Stimulated activated CD8-positive, alpha-beta memory T cell treated with anti-CD3 and anti-CD28 coated beads, Interleukin-15, amount 100 ng/mL, for 24 hours (primary cell): ENCODE measurements at regions not wholly inside any gene's neighbourhood (a gene's known extent, or its start where the extent isn't known, plus 50 kb on each side); places are given as distances from the start of the nearest gene placed in this dataset.

Experiments
- DNase-seq: peaks from one replicate; pipeline ENCODE4 v3.0.0-alpha.2; 2020; ENCODE audit warnings: low read depth

GRCh38 chr11:122229481-122230384 lies 113.7 kb upstream of the BLID start:
- DNase-seq = no peak

- DNase-seq = no peak
Observed at GRCh38 chr11:122229078-122229477, 113.1 kb upstream of the BLID start.

GRCh38 chr11:122226810-122227379 lies 110.9 kb upstream of the BLID start:
- no peak for DNase-seq

- DNase-seq = no peak
Observed at GRCh38 chr11:122224867-122225266, 108.9 kb upstream of the BLID start.

- DNase-seq = no peak
Observed at GRCh38 chr11:122220321-122220720, 104.3 kb upstream of the BLID start.

GRCh38 chr11:122219791-122220190 lies 103.8 kb upstream of the BLID start:
- no peak for DNase-seq

- no peak for DNase-seq
Observed at GRCh38 chr11:122215244-122215992, 99.4 kb upstream of the BLID start.

GRCh38 chr11:122214567-122214966 lies 98.6 kb upstream of the BLID start:
- no peak for DNase-seq

GRCh38 chr11:122214080-122214479 lies 98.1 kb upstream of the BLID start:
- DNase-seq = no peak

- no peak for DNase-seq
Observed at GRCh38 chr11:122213171-122213570, 97.2 kb upstream of the BLID start.

GRCh38 chr11:122210367-122210997 lies 94.5 kb upstream of the BLID start:
- DNase-seq = no peak

- DNase-seq = no peak
Observed at GRCh38 chr11:122209619-122210366, 93.8 kb upstream of the BLID start.

GRCh38 chr11:122207921-122208764 lies 92.1 kb upstream of the BLID start:
- DNase-seq = no peak

- DNase-seq = no peak
Observed at GRCh38 chr11:122207505-122207904, 91.5 kb upstream of the BLID start.

- no peak for DNase-seq
Observed at GRCh38 chr11:122205036-122205435, 89.0 kb upstream of the BLID start.

GRCh38 chr11:122204206-122204605 lies 88.2 kb upstream of the BLID start:
- no peak for DNase-seq

GRCh38 chr11:122202951-122203456 lies 87.0 kb upstream of the BLID start:
- peak; percentile 2 for DNase-seq

GRCh38 chr11:122202161-122202950 lies 86.3 kb upstream of the BLID start:
- no peak for DNase-seq

- DNase-seq = no peak
Observed at GRCh38 chr11:122201106-122201505, 85.1 kb upstream of the BLID start.

GRCh38 chr11:122199661-122200060 lies 83.6 kb upstream of the BLID start:
- DNase-seq = no peak
